GM10266 (cell line): ENCODE measurements at regions not wholly inside any gene's neighbourhood (a gene's known extent, or its start where the extent isn't known, plus 50 kb on each side); places are given as distances from the start of the nearest gene placed in this dataset.

Experiments used
- DNase-seq: peaks from one replicate; pipeline ENCODE4 v3.0.0; 2012; ENCODE audit errors: extremely low spot score
- TF ChIP-seq, protein P1 (sequence below): IDR thresholded peaks from 2 replicates; pipeline ENCODE4 v1.5.1; 2012; ENCODE audit warnings: mild to moderate bottlenecking, low read depth; ENCODE audit not compliant: control insufficient read depth, insufficient read depth; ENCODE audit errors: missing control alignments

DNA sequence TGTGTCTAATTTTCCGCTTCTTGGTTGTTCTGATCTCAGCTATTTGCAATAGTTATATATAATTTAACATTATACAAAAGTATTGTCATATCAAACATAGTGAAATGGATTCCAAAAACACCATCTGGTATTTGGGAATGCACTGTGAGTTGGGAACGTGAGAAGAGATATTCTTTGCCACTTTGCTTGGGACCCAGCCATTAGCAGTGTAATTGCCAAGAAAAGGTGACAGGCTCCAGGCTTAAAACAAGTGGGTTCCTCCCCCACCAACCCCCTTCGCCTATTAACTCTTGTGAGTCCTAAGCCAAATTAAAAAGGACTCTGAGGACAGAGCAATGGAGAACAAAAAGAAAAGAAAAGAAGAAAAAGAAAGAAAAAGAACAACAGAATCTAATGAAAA lies 186.7 kb upstream of the NFIA start:
- no peak for DNase-seq
- TF ChIP-seq, protein P1, sequence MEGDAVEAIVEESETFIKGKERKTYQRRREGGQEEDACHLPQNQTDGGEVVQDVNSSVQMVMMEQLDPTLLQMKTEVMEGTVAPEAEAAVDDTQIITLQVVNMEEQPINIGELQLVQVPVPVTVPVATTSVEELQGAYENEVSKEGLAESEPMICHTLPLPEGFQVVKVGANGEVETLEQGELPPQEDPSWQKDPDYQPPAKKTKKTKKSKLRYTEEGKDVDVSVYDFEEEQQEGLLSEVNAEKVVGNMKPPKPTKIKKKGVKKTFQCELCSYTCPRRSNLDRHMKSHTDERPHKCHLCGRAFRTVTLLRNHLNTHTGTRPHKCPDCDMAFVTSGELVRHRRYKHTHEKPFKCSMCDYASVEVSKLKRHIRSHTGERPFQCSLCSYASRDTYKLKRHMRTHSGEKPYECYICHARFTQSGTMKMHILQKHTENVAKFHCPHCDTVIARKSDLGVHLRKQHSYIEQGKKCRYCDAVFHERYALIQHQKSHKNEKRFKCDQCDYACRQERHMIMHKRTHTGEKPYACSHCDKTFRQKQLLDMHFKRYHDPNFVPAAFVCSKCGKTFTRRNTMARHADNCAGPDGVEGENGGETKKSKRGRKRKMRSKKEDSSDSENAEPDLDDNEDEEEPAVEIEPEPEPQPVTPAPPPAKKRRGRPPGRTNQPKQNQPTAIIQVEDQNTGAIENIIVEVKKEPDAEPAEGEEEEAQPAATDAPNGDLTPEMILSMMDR = no peak

DNA sequence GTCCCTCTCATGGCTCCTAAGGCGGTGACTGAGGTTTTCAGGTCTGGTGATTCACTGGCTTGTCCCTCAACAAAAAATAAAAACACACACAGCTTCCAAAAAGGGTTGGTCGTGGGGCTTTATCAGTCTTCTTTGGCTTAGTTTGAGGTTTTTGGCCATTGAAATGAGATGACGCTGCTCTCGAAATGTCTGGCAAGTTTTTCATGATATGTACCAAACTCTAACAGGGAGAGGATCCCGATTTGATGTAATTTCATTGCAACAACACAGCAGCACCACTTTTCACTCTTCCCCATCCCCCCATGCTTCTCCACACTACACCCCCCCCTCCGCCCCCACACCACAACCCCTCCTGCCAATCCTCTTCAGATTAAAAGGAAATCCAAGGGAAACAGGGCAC lies 187.1 kb upstream of the NFIA start:
- DNase-seq = no peak
- TF ChIP-seq, protein P1 = no peak

DNA sequence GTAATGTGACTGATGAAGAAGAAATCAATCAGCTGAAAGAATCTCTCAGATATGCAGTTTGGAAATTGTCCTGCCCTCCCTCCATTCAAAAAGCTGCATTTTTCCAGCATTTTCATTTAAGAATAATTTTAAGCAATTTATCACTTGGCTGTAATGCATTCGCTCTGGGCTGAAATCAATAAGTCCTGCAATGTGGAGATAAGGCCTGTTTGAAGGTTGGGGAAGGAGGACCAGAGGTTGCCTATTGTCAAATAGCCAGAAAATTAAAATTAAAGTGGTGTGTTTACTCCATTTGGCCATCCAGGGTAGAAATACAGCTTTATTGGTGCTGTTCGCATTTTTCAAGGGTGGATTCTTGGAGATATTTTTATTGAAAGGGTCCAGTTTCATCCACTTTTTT lies 187.6 kb upstream of the NFIA start:
- DNase-seq = no peak
- TF ChIP-seq, protein P1 = no peak

DNA sequence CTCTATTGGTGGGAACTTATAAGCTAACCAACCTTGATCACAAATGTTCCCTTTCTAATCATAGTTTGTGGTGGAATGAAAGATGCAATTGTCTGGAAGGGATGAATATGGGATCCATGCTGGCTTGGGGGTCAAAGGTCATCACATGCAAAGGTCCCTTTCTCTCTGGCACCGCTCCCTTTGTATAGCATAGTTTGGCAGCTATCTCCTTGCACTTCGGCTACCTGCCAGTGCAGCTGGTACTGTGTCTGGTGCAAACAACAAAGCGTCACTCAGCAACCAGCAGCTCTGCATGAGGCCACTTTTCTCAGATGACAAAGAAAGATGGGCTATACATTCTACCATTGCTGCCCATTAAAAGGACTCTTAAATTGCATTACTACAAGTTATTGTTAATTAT lies 188.2 kb upstream of the NFIA start:
- TF ChIP-seq, protein P1 = no peak
- no peak for DNase-seq

DNA sequence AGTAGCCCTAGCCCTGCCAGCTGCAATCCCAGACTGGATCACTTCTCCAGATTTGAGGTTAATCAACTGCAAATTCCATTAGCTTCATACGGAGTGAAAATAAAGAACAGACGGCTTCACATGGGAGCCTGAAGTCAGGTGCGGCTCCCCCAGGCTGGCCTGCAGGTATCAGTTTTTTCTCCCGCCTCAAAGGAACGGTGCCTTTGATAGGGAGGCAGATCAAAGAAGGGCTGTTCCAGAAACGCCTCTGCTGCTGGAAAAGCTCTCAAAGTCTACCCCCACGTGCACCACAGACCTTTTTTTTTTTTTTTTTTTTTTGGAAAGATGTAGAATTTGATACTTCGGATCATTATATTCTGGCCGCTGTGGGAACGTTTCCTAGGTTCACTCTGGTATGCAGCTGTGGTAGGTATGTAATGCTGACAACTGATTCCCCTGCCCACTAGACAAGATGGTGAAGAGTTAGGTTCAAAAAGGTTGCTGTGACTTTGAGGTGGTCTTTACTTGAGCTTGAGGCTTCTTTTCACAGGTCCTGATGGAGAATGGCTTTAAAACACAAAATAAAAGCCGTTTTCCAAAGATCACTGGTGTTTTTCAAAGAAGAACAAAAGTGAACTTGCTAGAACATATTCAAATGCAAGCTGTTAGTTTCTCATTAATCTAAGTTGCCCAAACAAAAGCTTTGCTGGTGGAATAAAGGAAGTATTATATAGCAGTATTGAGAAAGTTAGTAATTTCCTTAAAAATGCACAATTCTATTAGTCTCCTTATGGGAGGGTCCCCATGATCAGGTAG lies 189.0 kb upstream of the NFIA start:
- TF ChIP-seq, protein P1 = no peak
- DNase-seq = no peak

DNA sequence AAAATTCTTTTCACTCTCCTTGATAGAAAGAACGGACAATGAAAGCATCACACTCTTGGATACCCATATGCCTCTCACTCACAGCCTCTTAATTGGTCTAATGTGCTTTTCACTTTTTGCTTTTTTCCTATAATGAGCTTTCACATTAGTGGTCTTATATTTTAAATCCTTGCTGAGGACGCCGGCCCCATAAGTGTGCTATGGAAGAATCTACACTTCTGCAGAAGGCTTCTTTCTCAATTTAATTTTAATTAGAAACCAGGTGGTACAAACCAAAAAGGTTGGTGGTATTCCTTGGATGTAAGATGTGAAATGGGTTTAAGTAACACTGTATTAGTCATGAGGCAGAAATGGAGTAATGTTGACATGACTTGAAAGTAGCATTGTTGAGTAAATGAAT lies 190.6 kb upstream of the NFIA start:
- no peak for DNase-seq
- TF ChIP-seq, protein P1 = no peak

DNA sequence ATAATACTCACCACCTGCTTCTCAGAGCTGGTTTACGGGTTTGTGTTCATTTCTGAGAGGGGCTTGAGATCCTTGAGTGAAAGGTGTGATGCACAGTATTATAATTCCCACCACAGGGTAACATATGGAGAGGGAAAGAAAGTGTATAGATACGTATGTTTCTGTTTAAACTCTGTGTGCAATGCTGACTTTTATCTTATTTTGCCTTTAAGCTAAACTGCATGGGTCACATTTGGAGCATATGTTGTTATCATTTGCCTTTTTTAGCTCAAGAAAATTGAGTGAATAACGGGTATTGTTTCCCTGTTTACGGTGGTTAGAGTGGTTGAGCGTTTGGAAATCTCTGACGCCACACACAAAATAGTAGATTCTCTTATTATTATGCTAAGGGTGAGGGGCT lies 191.1 kb upstream of the NFIA start:
- no peak for DNase-seq
- TF ChIP-seq, protein P1 = no peak
